DMS 273 (cell line): ENCODE measurements at regions not wholly inside any gene's neighbourhood (a gene's known extent, or its start where the extent isn't known, plus 50 kb on each side); places are given as distances from the start of the nearest gene placed in this dataset.
A peak's percentile ranks its signal among the peaks of the same experiment; 100 is the strongest.

Experiments used
- DNase-seq: peaks from one replicate; lab custom pipeline; 2025; ENCODE audit not compliant: unreplicated experiment; lab: John Stamatoyannopoulos, UW

DNA sequence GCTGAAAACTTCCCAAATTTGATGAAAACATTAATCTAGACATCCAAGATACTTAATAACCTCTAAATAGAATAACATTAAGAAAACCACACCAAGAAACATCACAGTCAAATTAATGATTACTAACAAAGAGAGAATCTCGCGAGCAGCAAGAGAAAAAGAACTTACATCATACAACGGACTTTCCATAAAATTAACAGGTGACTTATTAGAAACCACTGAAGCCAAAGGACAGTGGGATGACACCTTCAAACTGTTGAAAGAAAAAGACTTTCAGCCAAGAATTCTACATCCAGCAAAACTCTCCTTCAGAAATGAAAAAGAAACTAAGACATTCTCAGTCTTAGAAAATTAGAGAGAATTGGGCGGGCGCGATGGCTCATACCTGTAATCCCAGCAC is 232.0 kb downstream of the SNCA start:
- no peak for DNase-seq

DNA sequence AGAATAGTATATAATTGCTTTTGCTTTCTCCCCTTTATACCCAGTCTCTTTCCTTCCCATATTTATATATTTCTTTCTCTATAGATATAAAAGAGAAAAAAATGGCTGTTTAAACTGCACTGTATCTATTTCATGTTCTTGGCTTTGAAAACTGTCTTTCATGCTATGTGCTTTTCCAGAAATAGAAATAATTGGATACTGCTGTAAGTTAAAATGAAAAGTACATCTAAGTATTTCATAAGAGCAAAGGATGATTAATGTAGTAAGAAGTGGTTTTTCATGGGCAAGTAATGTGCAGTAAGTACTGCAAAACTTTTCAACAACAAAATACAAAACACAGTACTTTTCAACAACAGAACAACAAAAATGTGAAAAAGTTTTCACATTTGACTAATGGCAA is 237.9 kb downstream of the SNCA start:
- DNase-seq: no peak

DNA sequence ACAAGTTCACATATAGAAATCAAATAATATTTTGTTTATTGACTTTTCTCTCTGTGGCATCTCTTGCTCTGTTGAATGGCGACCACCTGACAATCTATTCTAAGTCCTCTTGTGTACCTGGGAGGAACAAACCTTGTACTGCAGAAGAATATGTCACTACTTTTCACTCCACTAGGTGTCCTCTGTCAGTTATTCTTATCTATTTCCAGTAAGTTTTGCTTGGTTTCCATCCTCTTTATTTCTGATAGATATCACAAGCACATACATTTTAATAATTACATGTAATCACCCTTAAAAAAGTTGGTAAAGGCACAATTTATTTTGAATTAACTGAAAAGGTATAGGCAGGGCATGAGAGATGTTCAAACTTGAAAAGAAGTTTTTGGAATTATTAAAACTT is 238.4 kb downstream of the SNCA start:
- DNase-seq: peak; percentile 40

DNA sequence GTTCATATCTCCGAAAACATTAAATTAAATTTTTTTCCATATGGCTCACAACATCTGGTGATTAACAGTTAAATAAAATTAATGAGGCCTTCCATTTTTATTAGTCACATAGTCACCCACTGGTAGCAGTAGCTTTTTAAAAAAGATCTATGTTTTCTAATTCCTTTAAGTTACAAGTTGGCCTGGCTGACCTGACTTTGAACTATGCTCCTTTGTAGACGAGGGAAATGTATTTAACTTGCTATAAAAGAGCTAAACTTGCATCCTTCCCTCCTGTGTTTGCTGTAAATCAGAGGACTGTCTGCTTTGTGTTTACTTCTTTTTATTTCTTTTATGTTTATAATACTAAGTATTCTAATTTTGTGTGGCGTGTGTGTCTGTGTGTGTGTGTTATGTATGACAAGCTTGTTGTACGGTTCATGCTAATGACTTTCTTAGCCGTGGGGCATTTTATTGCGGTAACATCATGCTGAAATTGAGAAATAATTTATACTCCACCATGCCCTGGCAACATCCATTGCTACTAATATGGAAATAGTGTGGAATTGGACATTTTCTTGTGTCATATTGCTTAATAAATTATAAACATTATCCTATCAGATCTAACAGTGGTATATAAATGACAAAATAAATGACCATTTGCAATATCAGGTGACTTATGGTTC is 241.7 kb downstream of the SNCA start:
- DNase-seq: no peak

DNA sequence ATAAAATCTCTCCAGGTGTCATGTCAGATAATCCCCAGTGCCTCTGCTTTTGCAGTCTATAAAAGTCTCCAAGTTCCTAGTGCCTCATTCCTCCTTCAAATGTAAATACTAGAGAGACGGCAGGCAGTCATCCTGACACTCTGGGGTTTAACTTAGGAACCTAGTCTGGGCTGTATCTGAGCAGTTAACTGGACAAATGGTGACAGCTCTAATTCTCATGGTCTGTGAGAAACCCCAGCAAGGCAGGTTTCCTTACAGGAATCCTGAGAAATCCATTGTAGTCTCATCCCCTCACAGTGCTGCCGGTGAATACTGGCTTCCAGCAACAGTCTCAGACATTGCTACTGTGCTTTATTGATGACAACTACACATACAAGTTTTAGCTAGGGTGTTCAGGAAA is 246.8 kb downstream of the SNCA start:
- DNase-seq: no peak

DNA sequence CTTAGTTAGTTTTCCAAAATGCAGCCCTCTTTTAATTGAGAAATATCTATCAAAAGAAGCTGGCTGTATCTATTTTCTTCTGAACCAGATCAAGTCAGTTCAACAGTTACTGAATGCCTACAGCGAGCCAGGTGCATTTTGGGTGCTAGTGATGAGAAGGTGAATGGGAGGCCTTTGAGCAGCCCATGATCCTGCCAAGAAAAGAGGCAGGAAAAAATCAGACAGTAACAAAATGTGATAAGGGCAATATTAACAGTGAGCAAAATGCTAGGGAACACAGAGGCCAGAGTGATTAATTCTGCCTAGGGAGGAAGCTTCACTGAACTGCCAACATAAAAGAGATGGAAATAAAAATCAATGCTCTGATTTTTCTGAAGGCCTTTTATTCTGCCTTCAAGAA is 248.5 kb downstream of the SNCA start:
- DNase-seq: no peak

DNA sequence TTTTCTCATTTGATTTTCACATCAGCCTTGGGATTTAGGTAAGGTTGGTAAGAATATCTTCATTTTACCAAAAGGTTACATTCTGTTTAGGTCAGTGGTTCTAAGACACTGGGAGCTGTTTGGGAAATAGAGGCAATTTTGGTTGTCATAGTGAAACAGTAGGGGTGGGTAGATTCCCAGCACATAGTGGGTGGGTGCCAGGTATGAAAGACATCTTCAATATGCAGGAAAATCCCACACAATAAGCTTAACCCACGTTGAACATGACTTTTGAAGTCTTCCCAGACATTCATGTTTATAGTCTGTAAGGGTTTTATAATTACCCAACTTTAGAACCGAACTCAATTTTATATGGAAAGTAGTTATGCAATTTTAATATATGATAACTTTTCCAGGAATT is 249.6 kb downstream of the SNCA start:
- DNase-seq: no peak

DNA sequence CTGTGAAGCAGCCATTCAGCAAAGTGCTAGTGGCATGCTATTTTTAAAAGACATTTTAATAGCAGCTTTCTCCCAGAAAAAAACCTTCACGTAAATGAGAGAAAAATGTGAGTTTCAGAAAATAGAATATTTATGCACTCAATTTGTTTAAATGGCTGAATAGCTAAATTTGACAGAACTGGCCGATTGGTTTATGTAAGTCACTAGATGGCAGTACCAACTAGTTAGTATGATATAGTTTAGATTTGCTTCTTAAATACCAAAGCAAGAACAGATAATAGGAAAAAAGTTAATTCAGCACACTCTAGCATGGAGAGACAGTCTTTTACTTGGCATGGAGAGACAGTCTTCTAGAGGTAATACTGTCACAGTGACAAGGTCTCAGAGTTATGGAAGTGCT is 250.1 kb downstream of the SNCA start:
- peak; percentile 22 for DNase-seq

DNA sequence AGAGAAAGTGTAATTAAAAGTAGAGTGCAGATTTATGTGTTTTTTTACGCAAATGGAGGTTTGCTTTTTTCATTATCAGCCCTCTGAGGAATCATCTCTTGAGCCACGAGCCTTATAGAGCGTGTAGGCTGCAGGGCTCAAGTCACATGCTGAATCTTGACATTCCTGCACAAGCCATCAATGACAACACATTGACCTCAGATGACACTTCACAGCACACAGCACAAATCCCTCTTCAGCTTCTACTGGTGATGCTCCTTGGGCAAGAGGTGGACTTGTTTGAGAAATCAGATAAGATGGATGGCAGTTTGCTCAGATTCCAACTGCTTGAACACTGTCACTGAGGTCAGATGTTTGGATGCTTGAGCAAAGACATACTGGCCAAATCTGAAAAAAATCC is 250.6 kb downstream of the SNCA start:
- no peak for DNase-seq

DNA sequence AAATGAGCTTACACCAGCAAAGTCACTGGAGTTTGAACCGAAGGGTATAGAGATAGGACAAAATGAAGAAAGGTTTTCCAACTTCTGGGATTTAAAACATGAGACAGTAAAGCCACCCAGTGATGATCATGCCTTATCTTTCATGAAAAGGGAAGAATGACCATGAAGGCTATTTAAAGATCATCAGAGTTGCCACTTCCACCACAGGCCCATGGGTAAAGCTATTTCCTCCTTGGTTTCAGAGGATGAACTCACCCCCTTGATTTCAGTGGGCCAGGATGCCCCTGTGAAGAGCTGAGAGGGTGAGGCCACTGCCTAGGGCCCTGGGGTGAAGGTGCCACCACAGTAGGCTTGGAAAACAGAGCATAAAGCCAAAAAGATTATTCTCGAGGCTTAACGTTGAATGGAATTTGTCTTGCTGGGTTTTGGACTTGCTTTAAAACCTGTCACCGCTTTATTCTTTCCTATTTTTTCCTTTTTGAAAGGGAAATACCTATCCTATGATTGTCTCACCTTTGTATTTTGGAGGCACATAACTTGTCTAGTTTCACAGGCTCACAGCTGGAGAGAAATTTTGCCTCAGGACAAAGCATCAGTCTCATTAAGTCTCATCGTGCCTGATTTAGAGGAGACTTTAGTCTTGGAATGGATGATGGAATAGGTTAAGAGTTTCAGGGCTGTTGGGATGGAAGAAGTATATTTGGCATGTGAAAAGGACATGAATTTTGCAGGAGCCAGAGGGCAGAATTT is 254.0 kb downstream of the SNCA start:
- no peak for DNase-seq

DNA sequence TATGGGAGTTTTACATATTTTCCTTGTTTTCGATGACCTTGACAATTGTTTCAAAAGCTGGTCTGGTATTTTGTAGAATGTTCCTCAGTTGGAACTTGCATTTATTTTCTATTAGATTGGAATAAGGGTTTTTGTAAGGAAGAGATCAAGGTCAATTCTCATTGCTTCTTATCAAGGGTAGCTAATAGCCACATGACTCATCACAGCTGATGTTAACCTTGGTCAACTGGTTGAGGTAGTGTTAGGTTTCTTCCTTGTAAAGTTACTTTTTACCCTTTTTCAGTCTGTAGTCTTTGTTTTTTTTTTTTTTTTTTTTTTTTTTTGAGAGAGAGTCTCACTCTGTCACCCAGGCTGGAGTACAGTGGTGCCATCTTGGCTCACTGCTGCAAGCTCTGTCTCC is 257.2 kb downstream of the SNCA start:
- no peak for DNase-seq

DNA sequence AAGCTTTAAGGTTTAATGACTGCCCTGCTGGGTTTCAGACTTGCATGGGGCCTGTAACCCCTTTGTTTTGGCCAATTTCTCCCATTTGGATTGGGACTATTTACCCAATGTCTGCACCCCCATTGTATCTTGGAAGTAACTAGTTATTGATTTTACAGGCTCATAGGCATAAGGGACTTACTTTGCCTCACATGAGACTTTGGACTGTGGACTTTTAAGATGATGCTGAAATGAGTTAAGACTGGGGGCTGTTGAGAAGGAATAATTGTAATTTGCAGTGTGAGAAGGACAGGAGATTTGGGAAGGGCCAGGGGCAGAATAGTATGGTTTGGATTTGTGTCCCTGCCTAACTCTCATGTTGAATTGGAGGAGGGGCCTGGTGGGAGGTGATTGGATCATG is 260.7 kb downstream of the SNCA start:
- no peak for DNase-seq

DNA sequence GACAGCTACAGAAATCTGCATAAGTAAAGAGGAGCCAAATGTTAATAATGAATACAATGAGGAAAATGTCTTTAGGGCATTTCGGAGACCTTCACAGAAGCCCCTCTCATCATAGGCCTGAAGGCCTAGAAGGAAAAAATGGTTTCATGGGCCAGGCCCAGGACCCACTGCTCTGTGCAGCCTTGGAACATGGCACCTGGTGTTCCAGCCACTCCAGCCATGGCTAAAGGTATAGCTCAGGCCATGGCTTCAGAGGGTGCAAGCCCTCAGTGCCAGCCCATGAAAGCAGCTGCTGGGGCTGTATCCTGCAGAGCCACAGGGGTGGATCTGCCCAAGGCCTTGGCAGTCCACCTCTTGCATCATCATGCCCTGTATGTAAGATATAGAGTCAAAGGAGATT is 261.1 kb downstream of the SNCA start:
- no peak for DNase-seq

DNA sequence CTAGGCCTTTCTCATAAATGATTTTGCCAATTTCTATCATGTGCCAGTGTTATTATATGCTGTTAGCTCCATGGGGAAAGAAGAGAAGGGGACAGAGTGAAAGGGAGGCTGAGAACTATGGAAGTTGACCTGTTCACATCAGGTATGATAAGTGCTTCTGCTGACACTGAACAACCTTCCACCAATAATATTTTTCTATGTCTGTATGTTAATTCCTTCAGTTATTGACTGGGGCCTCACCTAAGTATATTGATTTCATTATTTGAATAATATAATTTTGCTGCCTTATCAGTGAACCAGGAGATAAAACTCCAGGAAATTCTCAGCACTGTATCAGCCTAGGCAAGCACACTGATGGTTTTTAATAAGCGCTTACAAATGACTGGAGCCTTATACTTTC is 262.8 kb downstream of the SNCA start:
- DNase-seq: no peak

DNA sequence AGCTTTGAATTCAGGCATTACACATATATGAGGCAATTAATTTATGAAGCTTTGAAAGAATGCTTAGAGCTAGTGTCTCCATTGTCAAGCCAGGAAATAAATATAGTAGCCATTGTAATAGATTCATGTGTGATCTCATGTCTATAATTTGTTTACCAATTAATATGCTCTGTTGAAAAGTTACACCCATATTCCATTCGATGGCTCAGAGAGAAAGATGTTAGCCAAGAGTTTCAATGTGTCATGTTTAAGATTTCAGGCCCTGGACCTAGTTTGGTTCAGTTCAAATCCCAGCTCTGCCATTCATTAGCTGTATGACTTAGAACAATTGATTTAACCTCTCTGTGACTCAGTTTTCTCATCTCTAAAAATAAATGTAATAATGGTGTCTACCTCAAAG is 263.3 kb downstream of the SNCA start:
- no peak for DNase-seq

DNA sequence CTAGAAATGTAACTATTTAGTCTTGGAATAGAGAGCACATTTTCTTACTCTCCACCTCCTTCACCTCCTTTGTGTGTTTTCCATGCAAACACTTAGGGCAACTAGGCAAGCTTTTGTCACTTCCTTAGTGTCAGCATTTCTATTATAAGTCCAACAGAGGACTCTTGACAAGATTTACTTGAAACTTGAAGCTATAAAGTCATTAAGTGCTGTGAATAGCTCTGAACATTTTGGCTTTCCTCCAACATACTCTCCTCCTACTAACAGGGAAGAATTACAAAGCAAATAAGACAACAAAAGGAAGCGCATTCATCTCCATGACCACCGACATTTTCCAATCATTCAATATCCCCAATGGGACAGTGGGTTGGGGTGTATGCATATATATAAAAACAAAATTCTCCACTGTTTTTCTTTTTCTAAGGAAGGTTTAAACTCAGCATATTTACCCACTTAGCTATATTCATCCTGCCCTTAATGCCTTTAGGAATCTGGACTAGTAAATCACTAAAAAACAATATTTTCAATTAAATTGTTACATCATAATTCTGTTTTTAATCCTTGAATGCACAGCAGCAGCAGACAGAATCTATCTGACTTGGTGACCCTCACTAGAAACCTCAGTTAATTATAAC is 264.6 kb downstream of the SNCA start:
- DNase-seq: peak; percentile 31

DNA sequence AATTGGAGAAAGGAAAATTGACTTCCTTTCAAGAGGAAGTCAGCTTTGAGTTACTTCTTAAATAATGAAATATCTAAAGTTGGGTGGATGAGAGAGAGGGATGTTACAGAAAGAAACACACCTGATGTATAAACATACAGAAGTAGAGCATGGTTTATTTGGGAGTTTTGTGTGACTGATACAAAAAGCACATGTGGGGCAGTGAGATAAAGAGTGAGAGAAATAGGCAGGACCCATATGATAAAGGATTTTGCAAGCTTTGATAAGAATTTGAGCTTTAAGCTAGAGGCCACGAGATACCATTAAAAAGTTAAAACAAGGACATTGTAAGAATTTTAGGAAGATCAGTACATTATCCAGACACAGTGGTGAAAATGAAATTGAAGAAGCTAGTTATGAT is 263.3 kb upstream of the GPRIN3 start:
- no peak for DNase-seq

DNA sequence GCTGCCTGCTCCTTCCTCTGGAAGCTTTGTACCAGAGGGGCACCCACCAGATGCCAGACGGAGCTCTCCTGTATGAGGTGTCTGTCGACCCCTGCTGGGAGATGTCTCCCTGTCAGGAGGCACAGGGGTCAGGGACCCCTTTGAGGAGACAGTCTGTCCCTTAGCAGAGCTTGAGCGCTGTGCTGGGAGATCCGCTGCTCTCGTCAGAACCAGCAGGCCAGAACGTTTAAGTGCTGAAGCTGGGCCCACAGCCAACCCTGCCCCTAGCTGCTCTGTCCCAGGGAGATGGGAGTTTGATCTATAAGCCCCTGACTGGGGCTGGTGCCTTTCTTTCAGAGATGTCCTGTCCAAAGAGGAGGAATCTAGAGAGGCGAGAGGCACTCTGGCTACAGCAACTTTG is 260.3 kb upstream of the GPRIN3 start:
- DNase-seq: no peak

DNA sequence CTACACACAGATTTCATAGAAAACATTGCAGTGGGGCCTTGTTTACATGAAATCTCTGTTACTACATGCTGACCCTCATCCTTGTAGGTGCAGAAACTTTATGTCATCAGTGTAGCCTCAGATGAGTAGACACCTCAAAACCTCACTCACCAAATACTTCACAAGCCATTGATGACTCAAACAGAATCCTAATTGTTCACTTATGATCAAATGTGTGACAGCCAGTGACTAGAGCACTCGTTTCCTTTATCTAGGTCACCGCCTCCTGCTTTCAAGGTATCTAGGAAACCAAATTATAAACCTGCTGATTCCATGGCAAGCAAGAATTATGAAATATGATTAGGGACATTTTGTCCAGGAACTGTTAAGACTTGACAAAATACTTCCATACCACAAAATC is 255.8 kb upstream of the GPRIN3 start:
- no peak for DNase-seq

DNA sequence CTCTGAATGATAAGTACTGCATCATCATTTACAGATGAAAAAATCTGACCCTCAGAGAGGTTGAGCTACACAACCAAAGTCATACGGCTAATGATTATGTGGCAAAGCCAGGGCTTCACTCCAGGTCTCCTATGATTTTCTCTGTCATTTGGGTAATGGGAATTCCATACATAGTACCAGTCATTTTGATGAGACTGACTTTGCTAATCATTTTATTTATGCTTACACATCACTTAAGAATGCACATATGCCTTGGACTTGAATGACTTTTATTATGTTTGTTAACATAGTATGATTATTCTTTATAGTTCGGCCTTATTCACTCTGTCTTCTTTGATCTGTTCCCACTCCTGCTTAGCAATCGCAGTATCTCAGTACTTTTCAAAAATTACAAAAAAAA is 255.1 kb upstream of the GPRIN3 start:
- no peak for DNase-seq

DNA sequence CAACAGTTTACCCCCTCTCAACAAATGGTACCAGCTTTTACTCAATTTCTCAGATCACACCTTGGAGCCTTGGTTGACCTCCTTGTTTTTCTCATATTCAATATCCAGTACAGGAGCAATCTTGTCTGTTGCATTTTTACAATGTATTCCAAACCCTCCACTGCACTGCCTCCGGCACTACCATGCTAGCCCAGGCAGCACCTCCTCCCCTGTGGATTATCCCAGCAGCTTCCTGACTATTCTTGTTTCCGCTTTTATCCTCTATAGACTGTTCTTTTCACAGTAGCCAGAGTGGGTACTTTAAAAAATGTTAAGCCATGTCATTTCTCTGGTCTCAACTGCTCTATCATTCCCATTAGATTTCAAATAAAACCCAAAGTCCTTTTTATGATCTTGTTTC is 253.4 kb upstream of the GPRIN3 start:
- no peak for DNase-seq

DNA sequence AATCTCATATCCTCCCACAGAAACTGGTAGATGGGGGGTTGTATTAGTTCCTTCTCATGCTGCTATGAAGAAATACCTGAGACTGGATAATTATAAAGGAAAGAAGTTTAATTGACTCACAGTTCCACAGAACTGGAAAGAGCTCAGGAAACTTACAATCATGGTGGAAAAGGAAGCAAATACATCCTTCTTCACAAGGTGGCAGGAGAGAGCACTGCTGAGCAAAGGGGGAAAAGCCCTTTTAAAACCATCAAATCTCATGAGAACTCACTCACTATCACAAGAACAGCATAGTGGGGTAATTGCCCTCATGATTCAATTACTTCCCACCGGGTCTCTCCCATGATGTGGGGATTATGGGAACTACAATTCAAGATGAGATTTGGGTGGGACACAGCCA is 250.5 kb upstream of the GPRIN3 start:
- peak; percentile 47 for DNase-seq
